GM12891 (cell line): ENCODE measurements at regions not wholly inside any gene's neighbourhood (a gene's known extent, or its start where the extent isn't known, plus 50 kb on each side); places are given as distances from the start of the nearest gene placed in this dataset.

Experiments
- DNase-seq: peaks from one replicate; pipeline ENCODE4 v3.0.0; 2011; ENCODE audit warnings: low spot score; ENCODE audit not compliant: insufficient read length
- FAIRE-seq: peaks from 2 replicates; lab custom pipeline; 2011; peaks lifted over from hg19 to GRCh38; lab: Jason Lieb, UNC
- PAX5 ChIP-seq: IDR thresholded peaks from 2 replicates; pipeline ENCODE4 v1.6.1; 2011; ENCODE audit warnings: low read length, moderate library complexity, mild to moderate bottlenecking; ENCODE audit not compliant: insufficient read depth, severe bottlenecking
- POLR2A ChIP-seq: IDR thresholded peaks from 2 replicates; pipeline ENCODE4 v1.6.1; 2011; ENCODE audit warnings: low read depth, low read length, control low read depth
- POLR2AphosphoS5 ChIP-seq: IDR thresholded peaks from 2 replicates; pipeline ENCODE4 v1.6.1; 2011; ENCODE audit warnings: low read depth, low read length, control low read depth
- POU2F2 ChIP-seq: IDR thresholded peaks from 2 replicates; pipeline ENCODE4 v1.6.1; 2011; ENCODE audit warnings: low read depth, mild to moderate bottlenecking, control low read depth, low read length, moderate library complexity
- SPI1 ChIP-seq: IDR thresholded peaks from 2 replicates; pipeline ENCODE4 v1.6.1; 2011; ENCODE audit warnings: low read depth, low read length, control low read depth
- TAF1 ChIP-seq: IDR thresholded peaks from 2 replicates; pipeline ENCODE4 v1.6.1; 2011; ENCODE audit warnings: low read depth, low read length, control low read depth

- no peak for DNase-seq
- no peak for FAIRE-seq
- TF ChIP-seq SPI1, result no peak
- TF ChIP-seq POLR2AphosphoS5, result no peak
- TF ChIP-seq TAF1, result no peak
- TF ChIP-seq POU2F2, result no peak
- TF ChIP-seq POLR2A, result no peak
- no peak for TF ChIP-seq PAX5
Observed at GRCh38 chr1:81712425-81712824, 88.3 kb upstream of the ADGRL2 start.

DNA sequence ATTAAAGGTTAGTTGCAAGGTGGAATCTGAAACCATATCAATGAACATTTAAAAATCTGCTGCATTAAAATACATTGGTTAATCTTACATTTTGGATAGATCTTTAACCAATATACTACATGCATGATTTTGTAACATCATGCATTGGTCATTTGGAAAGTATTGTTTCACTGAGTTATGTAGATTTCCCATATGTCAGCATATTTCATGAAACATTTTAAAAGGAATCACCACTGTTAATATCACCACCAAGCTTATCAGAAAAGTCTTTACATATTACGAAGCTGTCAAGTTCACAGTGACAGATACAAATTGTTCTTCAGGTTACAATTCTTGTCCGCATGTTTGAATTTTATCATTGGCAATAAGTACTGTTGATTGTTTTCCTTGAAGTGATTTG, 89.9 kb upstream of the ADGRL2 start:
- no peak for TF ChIP-seq POLR2A
- TF ChIP-seq POLR2AphosphoS5, result no peak
- TF ChIP-seq POU2F2, result no peak
- no peak for TF ChIP-seq TAF1
- no peak for TF ChIP-seq SPI1
- no peak for TF ChIP-seq PAX5

DNA sequence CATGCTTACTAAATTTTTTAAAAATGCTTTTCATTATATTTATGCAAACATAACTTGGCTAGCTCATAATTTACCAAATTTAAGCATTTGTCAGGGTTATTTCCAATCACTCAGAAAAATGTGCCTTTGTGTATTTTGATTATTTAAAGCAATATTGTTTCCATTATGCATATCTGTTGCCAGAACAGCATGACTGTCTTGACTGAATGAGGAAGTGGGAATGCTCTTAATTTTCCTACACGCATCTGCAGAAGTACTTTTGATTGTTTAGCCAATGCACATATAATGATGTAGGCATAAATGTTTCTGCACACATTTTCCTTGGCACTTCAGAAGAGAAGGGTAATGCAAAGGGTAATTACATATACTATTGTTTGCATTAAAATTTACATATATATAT, 92.5 kb upstream of the ADGRL2 start:
- DNase-seq, result no peak
- no peak for FAIRE-seq
- TF ChIP-seq TAF1 (no peak), SPI1 (peak; percentile 56), POLR2A (no peak), POLR2AphosphoS5 (no peak), PAX5 (no peak), POU2F2 (no peak)

More for the DNA sequence above, 89.9 kb upstream of the ADGRL2 start:
- DNase-seq (no peak), FAIRE-seq (no peak)

DNA sequence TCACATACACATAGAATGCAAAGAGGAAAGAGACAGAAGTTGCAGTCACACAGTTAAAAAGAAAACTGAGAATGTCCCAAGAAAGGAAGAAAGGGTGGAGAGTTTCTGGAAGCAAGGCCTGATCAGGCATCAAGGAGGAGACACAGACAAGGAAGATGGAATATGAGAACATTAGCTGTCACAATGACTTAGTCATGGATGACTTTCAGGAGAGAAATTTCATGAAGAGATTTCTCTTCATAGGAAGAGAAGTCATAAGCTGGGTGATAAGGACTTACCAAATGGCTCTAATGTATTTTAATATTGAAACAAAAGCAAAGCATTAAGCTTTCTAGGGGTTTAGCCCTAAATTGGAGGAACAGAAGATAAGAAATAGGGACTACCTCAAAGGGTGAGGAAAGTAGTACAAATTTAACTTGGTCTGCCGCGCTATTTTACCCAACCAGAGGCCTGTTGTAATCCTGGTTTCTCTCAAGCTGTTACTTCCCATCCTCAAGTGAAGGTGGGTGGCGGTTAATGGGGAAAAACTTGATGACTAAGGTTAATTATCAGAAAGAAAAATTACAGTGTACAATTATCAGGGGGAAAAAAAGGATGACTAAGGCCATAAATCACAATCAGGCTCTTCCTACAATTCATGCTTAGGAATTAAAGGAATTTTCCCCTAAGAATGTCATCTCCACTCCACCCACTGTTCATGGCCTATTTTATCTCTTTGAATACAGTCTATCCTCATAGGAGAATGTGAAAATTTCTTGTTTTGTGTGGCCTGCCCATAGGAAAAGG, 93.9 kb upstream of the ADGRL2 start:
- FAIRE-seq, result no peak
- TF ChIP-seq POU2F2, result no peak
- no peak for DNase-seq

DNA sequence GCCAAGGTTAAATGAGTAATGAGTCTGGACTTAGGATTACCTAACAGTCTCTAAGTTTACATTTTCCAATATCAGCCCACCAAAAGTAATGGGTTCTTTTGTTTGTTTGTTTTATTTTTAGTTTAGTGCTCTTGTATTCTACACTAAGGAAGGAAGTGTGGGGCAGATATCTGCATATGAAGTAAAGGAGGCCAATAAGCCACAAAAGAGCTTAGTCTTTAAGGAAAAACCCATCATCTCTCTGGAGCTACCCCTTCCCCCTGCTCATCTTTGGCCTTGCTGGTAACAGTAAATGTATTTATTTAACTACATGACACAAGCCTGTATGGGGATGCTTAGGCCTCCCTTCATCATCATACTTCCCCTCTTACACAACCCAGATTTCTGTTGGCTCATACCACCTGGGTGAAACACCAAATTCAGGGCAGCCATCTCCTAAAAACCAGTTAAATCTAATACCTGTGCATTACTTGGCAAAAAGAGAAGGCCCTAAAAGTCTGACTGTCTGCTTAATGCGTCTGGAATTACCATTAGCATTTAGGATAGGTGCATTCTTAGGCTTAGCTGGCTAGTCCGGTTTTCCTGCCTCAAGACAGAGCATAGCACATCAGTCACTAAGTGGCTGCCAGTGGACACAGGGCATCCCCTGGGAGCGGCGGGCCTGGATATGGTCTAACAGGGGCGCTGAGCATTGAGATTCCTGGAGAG, 96.8 kb upstream of the ADGRL2 start:
- no peak for DNase-seq
- TF ChIP-seq TAF1 (no peak), POLR2AphosphoS5 (no peak), POLR2A (no peak), PAX5 (no peak), POU2F2 (no peak), SPI1 (no peak)
- no peak for FAIRE-seq

DNA sequence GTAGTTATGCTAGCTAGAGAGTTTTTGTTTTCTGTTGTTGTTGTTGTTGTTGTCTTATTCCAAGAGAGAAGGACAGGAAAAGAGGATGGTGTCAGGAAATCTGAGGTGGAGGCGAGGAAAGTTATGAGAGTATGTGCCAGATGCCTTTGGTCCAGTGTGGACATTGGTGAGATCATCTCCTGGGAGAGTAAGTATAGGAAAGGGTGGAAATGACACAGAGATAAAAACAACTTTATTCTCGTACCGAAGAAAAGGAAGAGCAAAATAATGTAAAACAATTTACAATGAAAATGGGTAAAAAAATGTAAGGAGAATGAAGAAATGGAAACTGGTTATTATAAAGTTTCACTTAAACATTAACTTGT, 97.4 kb upstream of the ADGRL2 start:
- FAIRE-seq (no peak), DNase-seq (no peak)
- TF ChIP-seq POLR2A (no peak), POLR2AphosphoS5 (no peak), POU2F2 (no peak), TAF1 (no peak), SPI1 (no peak), PAX5 (no peak)

DNA sequence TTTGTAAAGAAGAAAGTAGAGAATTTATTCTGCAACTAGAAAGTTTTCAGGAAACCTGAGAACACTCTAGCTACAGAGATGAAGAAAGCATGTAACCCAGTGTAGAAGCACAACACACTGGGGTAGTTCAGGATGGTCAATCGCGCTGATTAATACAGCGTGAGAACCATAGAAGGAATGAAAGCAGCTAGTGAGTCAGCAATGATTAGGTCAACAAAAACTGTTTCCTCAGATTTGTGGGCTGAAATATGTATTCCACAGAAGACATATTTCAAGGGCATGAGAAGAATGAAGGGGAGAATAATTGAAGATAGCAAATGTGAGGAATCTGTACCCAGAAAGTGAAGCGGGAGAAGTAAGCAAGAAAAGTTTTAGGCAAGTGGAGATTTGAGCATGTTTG, 97.8 kb upstream of the ADGRL2 start:
- TF ChIP-seq POU2F2 (no peak), PAX5 (no peak), POLR2A (no peak), POLR2AphosphoS5 (no peak), SPI1 (no peak), TAF1 (no peak)
- FAIRE-seq (no peak), DNase-seq (no peak)

- TF ChIP-seq POU2F2 (no peak), SPI1 (no peak), TAF1 (no peak), POLR2AphosphoS5 (no peak), PAX5 (no peak), POLR2A (no peak)
- FAIRE-seq, result no peak
- no peak for DNase-seq
Observed at GRCh38 chr1:81702079-81702715, 98.5 kb upstream of the ADGRL2 start.

DNA sequence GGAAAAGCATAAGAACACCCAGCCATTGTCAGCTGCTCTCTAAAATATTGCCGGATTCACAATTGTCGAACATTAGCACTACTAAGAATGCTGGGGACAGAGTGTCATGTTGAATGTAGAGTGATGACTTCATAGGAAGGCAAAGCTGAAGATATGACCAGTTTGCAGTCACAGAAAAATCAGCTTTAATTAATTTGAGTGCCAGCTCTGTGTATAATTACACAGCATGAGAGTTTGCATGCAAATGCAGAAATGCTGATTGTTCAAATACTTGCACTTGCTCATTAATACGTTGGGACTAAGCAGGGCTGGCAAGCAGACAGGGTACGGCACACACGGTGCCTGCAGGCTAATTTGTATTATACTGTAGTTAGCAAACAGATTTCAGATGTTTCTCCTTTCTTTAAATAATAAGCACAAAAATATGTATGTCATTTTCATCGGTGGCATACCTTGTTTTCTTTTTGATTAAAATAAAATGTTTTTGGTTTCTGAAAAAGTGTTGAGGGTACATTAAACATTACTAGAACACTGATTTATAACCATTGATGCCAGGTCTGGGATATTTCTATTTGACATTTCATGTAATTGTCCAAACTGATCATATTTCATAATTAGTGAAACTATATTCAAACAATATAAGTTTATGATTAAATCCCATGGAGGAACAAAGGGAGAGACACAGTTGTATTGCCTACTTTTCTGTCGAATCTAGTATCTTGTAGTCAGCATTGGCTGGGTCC, 99.8 kb upstream of the ADGRL2 start:
- TF ChIP-seq POLR2A (no peak), TAF1 (no peak), SPI1 (no peak), POU2F2 (no peak), POLR2AphosphoS5 (no peak), PAX5 (no peak)
- DNase-seq, result no peak
- FAIRE-seq, result no peak
